ENCODE measurements at regions not wholly inside any gene's neighbourhood (a gene's known extent, or its start where the extent isn't known, plus 50 kb on each side); places are given as distances from the start of the nearest gene placed in this dataset.

DNA sequence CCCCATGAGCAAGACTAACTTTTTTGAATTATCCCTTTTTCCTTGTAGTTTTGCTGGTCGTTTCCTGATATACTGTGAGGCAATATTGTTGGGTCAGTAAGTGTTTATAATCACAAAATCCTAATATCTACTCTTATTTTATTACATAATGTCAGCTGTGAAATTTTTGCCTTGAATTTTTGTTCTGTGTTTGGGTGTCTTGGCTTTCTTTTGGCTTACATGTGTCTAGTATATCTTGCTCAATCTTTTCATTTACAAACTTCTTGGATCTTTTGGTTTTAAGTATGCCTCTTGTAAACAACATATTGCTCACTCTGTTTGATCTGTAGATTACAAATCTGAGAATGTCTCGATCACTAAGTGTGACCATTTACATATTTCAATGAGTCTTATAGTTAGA, 330.3 kb upstream of the ARGLU1 start:
- Histone ChIP-seq H2AK5ac (ENCODE audit: insufficient read length, low read length) (no peak overlapping the region), H3K4ac (ENCODE audit: low read depth, low read length) (no peak overlapping the region), H3K23ac (ENCODE audit: insufficient read length, low read depth, low read length) (no peak overlapping the region), H4K8ac (replicated peaks; ENCODE audit: insufficient read length, low read depth, low read length) (no peak overlapping the region), H3K4me2 (ENCODE audit: insufficient read depth, insufficient read length, low read length) (no peak overlapping the region), H3K79me2 (ENCODE audit: insufficient read depth, low read length) (no peaks in the 10 kb centered on the region), H3K27ac (ENCODE audit: insufficient read length, low read depth, low read length) (no peak overlapping the region), H2BK20ac (ENCODE audit: low read depth, low read length, poor library complexity, severe bottlenecking) (no peak overlapping the region), H2BK5ac (ENCODE audit: insufficient read length, low read length) (no peak overlapping the region), H2BK15ac (ENCODE audit: low read depth, low read length) (no peak overlapping the region), H3K18ac (ENCODE audit: insufficient read length, low read depth, low read length) (no peak overlapping the region), H4K20me1 (ENCODE audit: control insufficient read depth, insufficient read depth, insufficient read length) (no peaks in the 10 kb centered on the region), H3K4me1 (ENCODE audit: insufficient read depth, low read length) (no peaks in the 10 kb centered on the region), H4K91ac (ENCODE audit: insufficient read length, low read depth, low read length) (no peak overlapping the region), H3K56ac (ENCODE audit: insufficient read length, low read depth, low read length) (no peak overlapping the region), H2AFZ (ENCODE audit: low read length) (no peak overlapping the region), H3K79me1 (ENCODE audit: insufficient read depth, low read depth, low read length, poor library complexity, severe bottlenecking) (no peaks in the 10 kb centered on the region), H3K23me2 (ENCODE audit: insufficient read length, low read depth, low read length, poor library complexity, severe bottlenecking) (no peaks in the 10 kb centered on the region), H3K9ac (ENCODE audit: extremely low read depth, insufficient read length, low read length) (no peak overlapping the region), H3K14ac (ENCODE audit: insufficient read depth, low read length) (no peak overlapping the region), H2BK120ac (ENCODE audit: low read depth, low read length, poor library complexity, severe bottlenecking) (no peak overlapping the region), H4K5ac (ENCODE audit: insufficient read length, low read depth, low read length) (no peak overlapping the region), H2BK12ac (ENCODE audit: insufficient read length, low read depth, low read length) (no peak overlapping the region), H3K27me3 (ENCODE audit: insufficient read depth, low read length) (no peaks in the 10 kb centered on the region), H3T11ph (ENCODE audit: low read length) (no peak overlapping the region), H3K9me3 (ENCODE audit: control insufficient read depth, low read depth, low read length) (no peaks in the 10 kb centered on the region)
- peak overlapping the region in 1 of 3 experiments; percentile 32; a peak in 1 of 7 replicates for H3K27ac Mint-ChIP-seq
- TF ChIP-seq, protein P1, sequence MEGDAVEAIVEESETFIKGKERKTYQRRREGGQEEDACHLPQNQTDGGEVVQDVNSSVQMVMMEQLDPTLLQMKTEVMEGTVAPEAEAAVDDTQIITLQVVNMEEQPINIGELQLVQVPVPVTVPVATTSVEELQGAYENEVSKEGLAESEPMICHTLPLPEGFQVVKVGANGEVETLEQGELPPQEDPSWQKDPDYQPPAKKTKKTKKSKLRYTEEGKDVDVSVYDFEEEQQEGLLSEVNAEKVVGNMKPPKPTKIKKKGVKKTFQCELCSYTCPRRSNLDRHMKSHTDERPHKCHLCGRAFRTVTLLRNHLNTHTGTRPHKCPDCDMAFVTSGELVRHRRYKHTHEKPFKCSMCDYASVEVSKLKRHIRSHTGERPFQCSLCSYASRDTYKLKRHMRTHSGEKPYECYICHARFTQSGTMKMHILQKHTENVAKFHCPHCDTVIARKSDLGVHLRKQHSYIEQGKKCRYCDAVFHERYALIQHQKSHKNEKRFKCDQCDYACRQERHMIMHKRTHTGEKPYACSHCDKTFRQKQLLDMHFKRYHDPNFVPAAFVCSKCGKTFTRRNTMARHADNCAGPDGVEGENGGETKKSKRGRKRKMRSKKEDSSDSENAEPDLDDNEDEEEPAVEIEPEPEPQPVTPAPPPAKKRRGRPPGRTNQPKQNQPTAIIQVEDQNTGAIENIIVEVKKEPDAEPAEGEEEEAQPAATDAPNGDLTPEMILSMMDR (conservative IDR thresholded peaks at IDR 0.05): no peak
- H3K4me3 Mint-ChIP-seq: no peak overlapping the region
- no CpG with 5 or more reads among the region's 2 CpGs for WGBS (ENCODE audit: extremely low coverage, insufficient read length, low lambda C conversion rate)
- H3K36me3 Mint-ChIP-seq (ENCODE audit: insufficient read depth in 1 of 3, low read depth in 3 of 3): peaks cover 0 to 3% (median 0%) of the 10 kb centered on the region in 3 experiments; a peak in 1 of 7 replicates
- H3K4me1 Mint-ChIP-seq: peaks cover 8% of the 10 kb centered on the region in 2 experiments
- H3K9me3 Mint-ChIP-seq: peaks cover 0 to 3% of the 10 kb centered on the region in 2 experiments; a peak in 1 of 5 replicates
- DNase-seq: no peak
- no peaks in the 10 kb centered on the region for H3K27me3 Mint-ChIP-seq (ENCODE audit: low read depth)

Data from H9 (cell line).